HEK293 (cell line): ENCODE measurements at regions not wholly inside any gene's neighbourhood (a gene's known extent, or its start where the extent isn't known, plus 50 kb on each side); places are given as distances from the start of the nearest gene placed in this dataset.
"Not testable (repeated sequence)": the region's sequence is repeated elsewhere in the genome, so short reads cannot be mapped to it uniquely, and the experiment has no call there.

Experiments
- CTCF ChIA-PET: fragments of 350-600 bp; formaldehyde crosslinking; extraction: SDS; loops from one replicate; lab custom pipeline; 2021; ENCODE audit warnings: antibody characterized with exemption; lab: Yijun Ruan, JAX
- POLR2A ChIA-PET: fragments of 300-600 bp; formaldehyde crosslinking; extraction: SDS; loops from one replicate; lab custom pipeline; 2020; ENCODE audit warnings: antibody characterized with exemption, inconsistent platforms; lab: Yijun Ruan, JAX
- H3K27ac ChIP-seq: fragments of 200-500 bp; sonication (Bioruptor generic); 2 replicates; pipeline ENCODE4 v1.5.1; 2014; ENCODE audit warnings: low read depth, low read length, control low read depth, inconsistent platforms; ENCODE audit errors: extremely low read depth
- H3K36me3 ChIP-seq, 2 experiments: fragments of 200-500 bp in 1 of 2; sonication (Bioruptor generic) in 1 of 2; 1 replicate in 1 of 2; 2 replicates in 1 of 2; pipeline ENCODE4 v1.5.1; 2014 to 2017; ENCODE audit warnings: inconsistent platforms in 2 of 2, low read length in 2 of 2; ENCODE audit not compliant: control insufficient read depth in 2 of 2, insufficient read depth in 1 of 2
- H3K4me1 ChIP-seq: fragments of 200-500 bp; sonication (Bioruptor generic); 2 replicates; pipeline ENCODE4 v1.5.1; 2014; ENCODE audit warnings: mild to moderate bottlenecking, low read length, inconsistent platforms; ENCODE audit not compliant: control insufficient read depth, insufficient read depth
- H3K4me3 ChIP-seq: 2 replicates; pipeline ENCODE4 v1.5.1; 2011; ENCODE audit warnings: low read depth, mild to moderate bottlenecking, control low read depth, low read length, moderate library complexity
- H3K9me3 ChIP-seq: fragments of 200-500 bp; sonication (Bioruptor generic); 2 replicates; pipeline ENCODE4 v1.5.1; 2014; ENCODE audit warnings: low read depth, low read length, inconsistent platforms; ENCODE audit not compliant: control insufficient read depth, insufficient read depth
- ZIC2 ChIP-seq: fragments of 450-650 bp; formaldehyde crosslinking; IDR thresholded peaks from 2 replicates; pipeline ENCODE4 v1.5.1; 2016; ENCODE audit warnings: missing biosample characterization, missing genetic modification characterization
- ZNF114 ChIP-seq: fragments of 450-650 bp; formaldehyde crosslinking; IDR thresholded peaks from 2 replicates; pipeline ENCODE4 v1.5.0; 2017; ENCODE audit warnings: missing biosample characterization, missing genetic modification characterization
- ZNF146 ChIP-seq: fragments of 450-650 bp; formaldehyde crosslinking; IDR thresholded peaks from 2 replicates; pipeline ENCODE4 v1.5.1; 2016; ENCODE audit warnings: missing biosample characterization, missing genetic modification characterization
- ZNF366 ChIP-seq: fragments of 450-650 bp; formaldehyde crosslinking; conservative IDR thresholded peaks from 2 replicates; pipeline ENCODE4 v1.5.1; 2016; ENCODE audit warnings: missing biosample characterization, missing genetic modification characterization
- ZNF433 ChIP-seq: fragments of 450-650 bp; formaldehyde crosslinking; IDR thresholded peaks from 2 replicates; pipeline ENCODE4 v1.5.1; 2016; ENCODE audit warnings: missing biosample characterization, missing genetic modification characterization, low read depth
- ZNF555 ChIP-seq: fragments of 450-650 bp; formaldehyde crosslinking; conservative IDR thresholded peaks from 2 replicates; pipeline ENCODE4 v1.5.1; 2017; ENCODE audit warnings: missing biosample characterization, mild to moderate bottlenecking, missing genetic modification characterization, inconsistent platforms
- ZNF560 ChIP-seq: fragments of 450-650 bp; formaldehyde crosslinking; IDR thresholded peaks from 2 replicates; pipeline ENCODE4 v1.5.1; 2017; ENCODE audit warnings: missing biosample characterization, missing genetic modification characterization, borderline replicate concordance
- ZNF600 ChIP-seq: fragments of 450-650 bp; formaldehyde crosslinking; IDR thresholded peaks from 2 replicates; pipeline ENCODE4 v1.5.1; 2016; ENCODE audit warnings: missing biosample characterization, missing genetic modification characterization
- ZNF654 ChIP-seq: fragments of 450-650 bp; formaldehyde crosslinking; IDR thresholded peaks from 2 replicates; pipeline ENCODE4 v1.5.1; 2016; ENCODE audit warnings: low read depth, missing biosample characterization, missing genetic modification characterization
- ZNF660 ChIP-seq: fragments of 450-650 bp; IDR thresholded peaks from 2 replicates; pipeline ENCODE4 v1.5.1; 2018; ENCODE audit warnings: missing biosample characterization, mild to moderate bottlenecking, missing genetic modification characterization
- TF ChIP-seq, protein P1 (sequence below): fragments of 450-650 bp; formaldehyde crosslinking; IDR thresholded peaks from 2 replicates; pipeline ENCODE4 v1.5.1; 2016; ENCODE audit warnings: missing biosample characterization, missing genetic modification characterization
- TF ChIP-seq, protein P2 (sequence below): fragments of 450-650 bp; IDR thresholded peaks from 2 replicates; pipeline ENCODE4 v1.5.1; 2018; ENCODE audit warnings: missing biosample characterization, mild to moderate bottlenecking, missing genetic modification characterization
- TF ChIP-seq, protein P3 (sequence below): fragments of 450-650 bp; formaldehyde crosslinking; IDR thresholded peaks from 2 replicates; pipeline ENCODE4 v1.5.1; 2017; ENCODE audit warnings: missing biosample characterization, missing genetic modification characterization
- TF ChIP-seq, protein P4 (sequence below): fragments of 450-650 bp; formaldehyde crosslinking; optimal IDR thresholded peaks from 2 replicates; pipeline ENCODE3; 2016; ENCODE audit warnings: missing biosample characterization, mild to moderate bottlenecking, missing genetic modification characterization

DNA sequence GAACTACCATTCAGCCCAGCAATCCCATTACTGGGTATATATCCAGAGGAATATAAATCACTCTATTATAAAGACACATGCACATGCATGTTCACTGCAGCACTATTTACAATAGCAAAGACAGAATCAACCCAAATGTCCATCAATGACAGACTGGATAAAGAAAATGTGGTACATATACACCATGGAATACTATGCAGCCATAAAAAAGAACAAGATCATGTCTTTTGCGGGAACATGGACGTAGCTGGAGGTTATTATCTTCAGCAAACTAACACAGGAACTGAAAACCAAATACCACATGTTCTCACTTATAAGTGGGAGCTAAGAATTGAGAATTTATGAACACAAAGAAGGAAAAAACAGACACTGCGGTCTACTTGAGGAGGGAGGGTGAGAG, 195.1 kb downstream of the GPAT3 start:
- H3K36me3 ChIP-seq, H3K4me3 ChIP-seq, POLR2A ChIA-PET, H3K4me1 ChIP-seq, CTCF ChIA-PET, H3K27ac ChIP-seq, H3K9me3 ChIP-seq: not testable (repeated sequence)
- peak; percentile 73 for TF ChIP-seq ZNF146 (tag by site-specific recombination)

DNA sequence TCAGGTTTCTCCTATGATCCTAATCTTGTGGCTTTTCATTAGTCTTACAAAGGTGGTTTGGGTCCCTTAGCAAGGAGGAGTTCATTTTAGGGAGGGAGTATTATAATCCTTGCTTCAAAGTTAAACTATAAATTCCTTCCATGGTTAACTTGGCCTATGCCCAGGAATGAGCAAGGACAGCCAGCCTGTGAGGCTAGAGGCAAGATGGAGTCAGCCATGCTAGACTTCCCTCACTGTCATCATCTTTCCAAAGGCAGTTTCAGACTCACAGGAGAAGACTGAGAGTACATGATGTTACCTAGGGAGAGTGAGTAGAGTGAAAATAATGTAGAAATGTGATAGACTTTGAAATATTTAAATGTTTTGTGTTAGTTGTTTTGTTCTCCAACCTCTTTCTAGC, 192.3 kb downstream of the GPAT3 start:
- Histone ChIP-seq H3K4me3 (no peak overlapping the region), H3K36me3 (no peaks in the 10 kb centered on the region)
- TF ChIP-seq ZNF654 (tag by site-specific recombination) (no peak), ZNF600 (no peak), ZNF560 (tag by site-specific recombination) (no peak), ZNF114 (tag by site-specific recombination) (no peak), ZNF555 (tag by site-specific recombination) (no peak), ZIC2 (no peak)
- TF ChIP-seq, protein P1, sequence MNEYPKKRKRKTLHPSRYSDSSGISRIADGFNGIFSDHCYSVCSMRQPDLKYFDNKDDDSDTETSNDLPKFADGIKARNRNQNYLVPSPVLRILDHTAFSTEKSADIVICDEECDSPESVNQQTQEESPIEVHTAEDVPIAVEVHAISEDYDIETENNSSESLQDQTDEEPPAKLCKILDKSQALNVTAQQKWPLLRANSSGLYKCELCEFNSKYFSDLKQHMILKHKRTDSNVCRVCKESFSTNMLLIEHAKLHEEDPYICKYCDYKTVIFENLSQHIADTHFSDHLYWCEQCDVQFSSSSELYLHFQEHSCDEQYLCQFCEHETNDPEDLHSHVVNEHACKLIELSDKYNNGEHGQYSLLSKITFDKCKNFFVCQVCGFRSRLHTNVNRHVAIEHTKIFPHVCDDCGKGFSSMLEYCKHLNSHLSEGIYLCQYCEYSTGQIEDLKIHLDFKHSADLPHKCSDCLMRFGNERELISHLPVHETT = no peak
- TF ChIP-seq, protein P2, sequence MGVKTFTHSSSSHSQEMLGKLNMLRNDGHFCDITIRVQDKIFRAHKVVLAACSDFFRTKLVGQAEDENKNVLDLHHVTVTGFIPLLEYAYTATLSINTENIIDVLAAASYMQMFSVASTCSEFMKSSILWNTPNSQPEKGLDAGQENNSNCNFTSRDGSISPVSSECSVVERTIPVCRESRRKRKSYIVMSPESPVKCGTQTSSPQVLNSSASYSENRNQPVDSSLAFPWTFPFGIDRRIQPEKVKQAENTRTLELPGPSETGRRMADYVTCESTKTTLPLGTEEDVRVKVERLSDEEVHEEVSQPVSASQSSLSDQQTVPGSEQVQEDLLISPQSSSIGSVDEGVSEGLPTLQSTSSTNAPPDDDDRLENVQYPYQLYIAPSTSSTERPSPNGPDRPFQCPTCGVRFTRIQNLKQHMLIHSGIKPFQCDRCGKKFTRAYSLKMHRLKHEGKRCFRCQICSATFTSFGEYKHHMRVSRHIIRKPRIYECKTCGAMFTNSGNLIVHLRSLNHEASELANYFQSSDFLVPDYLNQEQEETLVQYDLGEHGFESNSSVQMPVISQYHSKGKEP = no peak
- TF ChIP-seq, protein P3, sequence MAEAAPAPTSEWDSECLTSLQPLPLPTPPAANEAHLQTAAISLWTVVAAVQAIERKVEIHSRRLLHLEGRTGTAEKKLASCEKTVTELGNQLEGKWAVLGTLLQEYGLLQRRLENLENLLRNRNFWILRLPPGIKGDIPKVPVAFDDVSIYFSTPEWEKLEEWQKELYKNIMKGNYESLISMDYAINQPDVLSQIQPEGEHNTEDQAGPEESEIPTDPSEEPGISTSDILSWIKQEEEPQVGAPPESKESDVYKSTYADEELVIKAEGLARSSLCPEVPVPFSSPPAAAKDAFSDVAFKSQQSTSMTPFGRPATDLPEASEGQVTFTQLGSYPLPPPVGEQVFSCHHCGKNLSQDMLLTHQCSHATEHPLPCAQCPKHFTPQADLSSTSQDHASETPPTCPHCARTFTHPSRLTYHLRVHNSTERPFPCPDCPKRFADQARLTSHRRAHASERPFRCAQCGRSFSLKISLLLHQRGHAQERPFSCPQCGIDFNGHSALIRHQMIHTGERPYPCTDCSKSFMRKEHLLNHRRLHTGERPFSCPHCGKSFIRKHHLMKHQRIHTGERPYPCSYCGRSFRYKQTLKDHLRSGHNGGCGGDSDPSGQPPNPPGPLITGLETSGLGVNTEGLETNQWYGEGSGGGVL = no peak
- TF ChIP-seq, protein P4, sequence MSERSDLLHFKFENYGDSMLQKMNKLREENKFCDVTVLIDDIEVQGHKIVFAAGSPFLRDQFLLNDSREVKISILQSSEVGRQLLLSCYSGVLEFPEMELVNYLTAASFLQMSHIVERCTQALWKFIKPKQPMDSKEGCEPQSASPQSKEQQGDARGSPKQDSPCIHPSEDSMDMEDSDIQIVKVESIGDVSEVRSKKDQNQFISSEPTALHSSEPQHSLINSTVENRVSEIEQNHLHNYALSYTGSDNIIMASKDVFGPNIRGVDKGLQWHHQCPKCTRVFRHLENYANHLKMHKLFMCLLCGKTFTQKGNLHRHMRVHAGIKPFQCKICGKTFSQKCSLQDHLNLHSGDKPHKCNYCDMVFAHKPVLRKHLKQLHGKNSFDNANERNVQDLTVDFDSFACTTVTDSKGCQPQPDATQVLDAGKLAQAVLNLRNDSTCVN = no peak
- TF ChIP-seq, all 188 proteins: peak for 0
- CTCF ChIA-PET = no interaction called here
- no peaks in the 10 kb centered on the region for H3K4me1 ChIP-seq
- no peaks in the 10 kb centered on the region for H3K9me3 ChIP-seq
- POLR2A ChIA-PET = no interaction called here
- no peak overlapping the region for H3K27ac ChIP-seq

DNA sequence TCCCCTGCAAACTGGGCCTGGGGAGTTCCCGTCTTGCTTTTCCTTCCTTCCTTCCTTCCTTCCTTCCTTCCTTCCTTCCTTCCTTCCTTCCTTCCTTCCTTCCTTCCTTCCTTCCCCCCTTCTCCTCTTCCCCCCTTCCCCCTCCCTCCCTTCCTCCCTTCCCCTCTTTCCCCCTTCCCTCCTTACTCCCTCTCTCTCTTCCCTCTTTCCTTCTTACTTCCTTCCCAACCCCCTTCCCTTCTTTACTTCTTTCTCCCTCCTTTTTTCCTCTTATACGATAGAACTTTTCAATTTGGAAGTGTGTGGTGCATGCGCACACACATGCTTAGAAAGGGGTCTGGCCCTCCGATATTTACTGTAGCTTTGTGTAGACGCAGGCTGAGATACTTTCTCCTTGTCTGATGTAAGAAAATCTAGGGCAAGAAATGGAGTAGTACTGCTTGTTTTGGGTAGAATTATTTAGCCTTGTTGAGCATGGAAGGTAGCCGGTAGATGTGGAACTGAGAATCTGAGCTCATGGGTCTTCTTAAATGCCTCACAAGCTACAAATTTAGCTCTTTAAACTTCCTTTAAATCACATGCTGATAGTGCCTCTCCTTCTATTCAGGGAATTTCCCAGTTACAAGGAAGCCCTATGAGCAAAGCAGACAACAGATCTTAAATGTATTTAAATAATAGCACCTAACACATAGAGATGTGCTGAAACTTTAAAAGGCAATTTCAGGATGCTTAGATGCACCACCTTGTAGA, 189.6 kb downstream of the GPAT3 start:
- Histone ChIP-seq H3K4me1 (no peaks in the 10 kb centered on the region), H3K36me3 (no peaks in the 10 kb centered on the region), H3K4me3 (no peak overlapping the region), H3K9me3 (no peaks in the 10 kb centered on the region), H3K27ac (no peak overlapping the region)
- CTCF ChIA-PET = interaction anchor here (0.6 kb wide), 1 partner anchor 519 kb away, joined by 6 read pairs; no protein-coding TSS in a partner anchor
- TF ChIP-seq ZNF366 = 0 out of 2 replicates have a peak, but pooled peaks have one; percentile 34
- no peak for TF ChIP-seq ZNF660 (tag by site-specific recombination)
- TF ChIP-seq ZNF433 (tag by site-specific recombination) = no peak
- POLR2A ChIA-PET = no interaction called here
